ENCODE measurements at regions not wholly inside any gene's neighbourhood (a gene's known extent, or its start where the extent isn't known, plus 50 kb on each side); places are given as distances from the start of the nearest gene placed in this dataset.

DNA sequence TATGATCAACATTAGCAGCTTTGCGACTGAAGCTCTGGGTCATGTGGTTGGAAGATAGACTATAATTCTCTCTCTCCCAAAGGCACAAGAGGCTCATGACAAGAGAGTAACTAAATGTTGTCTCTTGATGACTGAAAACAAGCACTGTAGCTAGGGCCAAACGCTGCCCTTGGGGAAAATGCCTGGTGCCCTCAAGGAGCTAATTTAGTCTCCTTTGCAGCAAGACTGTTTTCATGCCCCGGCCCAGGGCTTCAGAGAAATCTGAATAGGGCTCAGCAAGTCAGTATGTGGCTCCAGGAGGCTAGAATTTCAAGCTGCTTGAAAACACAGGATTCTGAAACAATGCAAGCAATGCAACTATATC is 411.9 kb downstream of the GPAT3 start:
- Histone ChIP-seq H3K9ac (ENCODE audit: low read depth, low read length) (no peak overlapping the region), H3K27me3 (ENCODE audit: control insufficient read depth, insufficient read depth, low read length) (no peaks in the 10 kb centered on the region; the same call in 1 of the 2 replicates), H3K4me1 (ENCODE audit: control insufficient read depth, insufficient read depth, low read length) (no peaks in the 10 kb centered on the region), H3K4me3 (ENCODE audit: insufficient read depth, low read depth, low read length) (no peak overlapping the region), H3K9me3 (ENCODE audit: control insufficient read depth, insufficient read depth, low read length) (no peaks in the 10 kb centered on the region), H2BK120ac (ENCODE audit: low read depth, low read length) (no peak overlapping the region), H3K56ac (ENCODE audit: extremely low read depth, insufficient read depth, low read length) (no peak overlapping the region), H3K9me1 (ENCODE audit: insufficient read depth, low read length) (no peaks in the 10 kb centered on the region), H2AK9ac (replicated peaks; ENCODE audit: low read depth, low read length, poor library complexity) (no peak overlapping the region), H2BK5ac (ENCODE audit: low read depth, low read length, poor library complexity, severe bottlenecking) (no peak overlapping the region), H4K91ac (ENCODE audit: insufficient read depth, low read depth, low read length) (no peak overlapping the region), H3K79me1 (ENCODE audit: low read depth in 1 of 2, low read length in 2 of 2) (no peaks in the 10 kb centered on the region), H2AK5ac (ENCODE audit: low read depth, low read length) (no peak overlapping the region), H2BK15ac (ENCODE audit: low read depth, low read length) (no peak overlapping the region), H4K20me1 (ENCODE audit: insufficient read depth, low read length) (no peaks in the 10 kb centered on the region), H3K14ac (replicated peaks; ENCODE audit: low read depth, low read length) (no peak overlapping the region), H2AFZ (replicated peaks; ENCODE audit: low read length, poor library complexity) (no peak overlapping the region), H2BK20ac (ENCODE audit: low read depth, low read length) (no peak overlapping the region), H3K4me2 (ENCODE audit: low read depth, low read length) (no peak overlapping the region), H3K23ac (ENCODE audit: low read depth, low read length) (no peak overlapping the region), H4K8ac (ENCODE audit: low read depth in 2 of 2, low read length in 2 of 2) (no peak overlapping the region), H3K36me3 (ENCODE audit: control insufficient read depth, insufficient read depth, low read length) (no peaks in the 10 kb centered on the region), H4K5ac (ENCODE audit: low read depth, low read length) (no peak overlapping the region), H3K27ac (ENCODE audit: insufficient read depth, low read length) (no peak overlapping the region), H3K4ac (ENCODE audit: low read depth, low read length) (no peak overlapping the region), H3K18ac (ENCODE audit: low read depth, low read length) (no peak overlapping the region)
- CTCF ChIA-PET = interaction anchor here (0.5 to 1.3 kb wide), 3 partner anchors 9 to 475 kb away, joined by 3 to 4 read pairs (median 3); no protein-coding TSS in a partner anchor
- intact Hi-C loops (cut with micrococcal nuclease) = loop anchor here (5.0 kb wide), 1 partner anchor 176 kb away; no protein-coding TSS in a partner anchor
- POLR2A ChIA-PET (ENCODE audit: unreplicated experiment) = no interaction called here
- in situ Hi-C loops (cut with MboI; ENCODE audit: low sequenced_read_pairs) = no loop called here
- WGBS, 2 experiments (ENCODE audit: extremely low coverage in 2 of 2, insufficient read length in 1 of 2) = 20% methylated on average over 1 of the region's 3 CpGs; no CpG with 5 or more reads in 1 of the 2 experiments
- TF ChIP-seq RAD21 (IDR thresholded peaks at IDR 0.05; ENCODE audit: low read length) (no peak), MAZ (IDR thresholded peaks at IDR 0.05; ENCODE audit: borderline replicate concordance, low read depth, low read length) (no peak), POLR2A (IDR thresholded peaks at IDR 0.05; ENCODE audit: low read depth, low read length) (no peak), FOS (IDR thresholded peaks at IDR 0.05; ENCODE audit: low read depth, low read length) (no peak), SMC3 (IDR thresholded peaks at IDR 0.05; ENCODE audit: low read depth, low read length) (no peak), RCOR1 (IDR thresholded peaks at IDR 0.05; ENCODE audit: insufficient replicate concordance, low read length) (no peak), CHD1 (IDR thresholded peaks at IDR 0.05; ENCODE audit: low read depth, low read length) (no peak), MAFK (IDR thresholded peaks at IDR 0.05; ENCODE audit: low read depth, low read length) (no peak)
- TF ChIP-seq, protein P1, sequence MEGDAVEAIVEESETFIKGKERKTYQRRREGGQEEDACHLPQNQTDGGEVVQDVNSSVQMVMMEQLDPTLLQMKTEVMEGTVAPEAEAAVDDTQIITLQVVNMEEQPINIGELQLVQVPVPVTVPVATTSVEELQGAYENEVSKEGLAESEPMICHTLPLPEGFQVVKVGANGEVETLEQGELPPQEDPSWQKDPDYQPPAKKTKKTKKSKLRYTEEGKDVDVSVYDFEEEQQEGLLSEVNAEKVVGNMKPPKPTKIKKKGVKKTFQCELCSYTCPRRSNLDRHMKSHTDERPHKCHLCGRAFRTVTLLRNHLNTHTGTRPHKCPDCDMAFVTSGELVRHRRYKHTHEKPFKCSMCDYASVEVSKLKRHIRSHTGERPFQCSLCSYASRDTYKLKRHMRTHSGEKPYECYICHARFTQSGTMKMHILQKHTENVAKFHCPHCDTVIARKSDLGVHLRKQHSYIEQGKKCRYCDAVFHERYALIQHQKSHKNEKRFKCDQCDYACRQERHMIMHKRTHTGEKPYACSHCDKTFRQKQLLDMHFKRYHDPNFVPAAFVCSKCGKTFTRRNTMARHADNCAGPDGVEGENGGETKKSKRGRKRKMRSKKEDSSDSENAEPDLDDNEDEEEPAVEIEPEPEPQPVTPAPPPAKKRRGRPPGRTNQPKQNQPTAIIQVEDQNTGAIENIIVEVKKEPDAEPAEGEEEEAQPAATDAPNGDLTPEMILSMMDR (conservative IDR thresholded peaks at IDR 0.05; ENCODE audit: low read depth, low read length) = no peak
- TF ChIP-seq, protein P2, sequence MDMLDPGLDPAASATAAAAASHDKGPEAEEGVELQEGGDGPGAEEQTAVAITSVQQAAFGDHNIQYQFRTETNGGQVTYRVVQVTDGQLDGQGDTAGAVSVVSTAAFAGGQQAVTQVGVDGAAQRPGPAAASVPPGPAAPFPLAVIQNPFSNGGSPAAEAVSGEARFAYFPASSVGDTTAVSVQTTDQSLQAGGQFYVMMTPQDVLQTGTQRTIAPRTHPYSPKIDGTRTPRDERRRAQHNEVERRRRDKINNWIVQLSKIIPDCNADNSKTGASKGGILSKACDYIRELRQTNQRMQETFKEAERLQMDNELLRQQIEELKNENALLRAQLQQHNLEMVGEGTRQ (IDR thresholded peaks at IDR 0.05; ENCODE audit: low read depth, low read length) = no peak
- peak; percentile 11; the same call in 1 of the 2 replicates for ATAC-seq (ENCODE audit: low read depth)
- no TSS peak for BruUV-seq (replicated peaks)
- peak; percentile 1 for DNase-seq
- dilution Hi-C loops (cut with HindIII; ENCODE audit: low sequenced_read_pairs, unreplicated experiment) = no loop called here

Measured in IMR-90 (cell line).